ENCODE measurements at regions not wholly inside any gene's neighbourhood (a gene's known extent, or its start where the extent isn't known, plus 50 kb on each side); places are given as distances from the start of the nearest gene placed in this dataset.

DNA sequence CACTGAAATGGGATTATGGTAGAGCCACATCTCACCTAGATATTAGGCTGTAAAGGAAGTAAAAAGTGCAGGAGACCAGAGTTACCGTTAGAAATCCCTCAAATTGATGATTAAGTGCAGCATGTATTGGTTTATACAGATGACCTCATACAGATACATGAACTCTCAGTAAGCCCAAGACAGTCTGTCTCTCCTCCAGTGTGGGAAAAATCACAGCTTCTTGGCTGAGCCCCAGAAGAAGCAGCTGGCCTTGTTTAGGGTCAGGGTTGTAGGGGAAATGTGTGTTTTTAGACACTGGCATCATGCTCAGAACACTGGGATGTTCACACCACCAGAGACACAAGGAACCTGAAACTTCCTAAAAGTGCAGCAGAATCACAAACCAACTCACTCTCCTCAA is 135.9 kb downstream of the KATNIP start:
- DNase-seq (ENCODE audit: low spot score): no peak

DNA sequence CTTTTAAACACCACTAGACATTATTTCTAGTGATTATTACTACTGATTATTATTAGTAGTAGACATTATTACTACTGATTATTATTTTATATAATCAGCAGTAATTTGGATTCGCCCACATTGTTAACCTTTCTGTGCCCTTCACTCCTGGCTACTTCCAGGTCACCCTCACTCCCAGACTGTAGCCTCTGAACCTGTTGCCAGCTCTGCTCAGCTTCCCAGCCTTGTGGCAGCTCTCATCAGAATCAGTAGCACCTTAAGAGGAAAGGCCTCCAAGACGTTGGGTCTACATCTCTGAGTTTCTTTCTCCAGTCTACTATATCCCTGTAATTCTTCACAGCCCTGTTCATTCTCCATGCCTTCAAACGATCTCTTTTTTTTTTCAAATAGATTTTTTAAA is 137.0 kb downstream of the KATNIP start:
- no peak for DNase-seq (ENCODE audit: low spot score)

DNA sequence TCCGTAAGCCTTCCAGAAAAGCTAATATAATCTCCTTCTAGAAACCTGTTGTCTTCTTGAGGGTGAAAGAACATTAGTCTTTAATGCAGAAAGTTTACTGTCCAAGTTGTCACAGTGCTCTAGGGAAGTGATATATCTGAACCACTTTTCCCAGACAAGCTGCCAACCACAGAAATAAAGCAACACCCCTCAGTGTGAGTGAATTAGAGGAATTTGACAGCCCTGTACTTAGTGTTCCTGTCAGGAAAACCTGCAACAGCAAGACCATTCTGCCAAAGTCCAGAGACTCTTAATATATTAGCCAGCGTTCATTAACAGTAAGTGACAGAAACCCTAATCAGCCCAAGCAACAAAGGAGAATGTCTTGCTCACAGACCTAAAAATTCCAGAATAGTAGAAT is 137.7 kb downstream of the KATNIP start:
- DNase-seq (ENCODE audit: low spot score): no peak

DNA sequence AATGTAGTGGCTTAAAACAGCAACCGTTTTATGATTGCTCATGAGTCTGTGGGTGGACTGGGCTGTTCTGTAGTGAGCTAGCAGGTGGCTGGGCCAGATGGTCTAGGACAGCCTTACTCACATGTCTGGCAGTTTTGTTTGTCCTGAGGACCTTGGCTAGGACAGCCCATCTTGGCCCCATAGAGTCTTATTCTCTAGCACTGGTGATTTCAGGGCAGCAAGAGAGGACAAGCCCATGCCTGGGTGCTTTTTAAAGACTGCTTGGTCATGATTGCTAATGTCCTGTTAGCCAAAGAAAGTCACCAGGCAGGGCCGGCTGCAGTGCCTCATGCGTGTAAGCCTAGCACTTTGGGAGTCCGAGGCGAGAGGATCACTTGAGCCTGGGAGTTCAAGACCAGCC is 139.8 kb downstream of the KATNIP start:
- DNase-seq (ENCODE audit: low spot score): no peak

DNA sequence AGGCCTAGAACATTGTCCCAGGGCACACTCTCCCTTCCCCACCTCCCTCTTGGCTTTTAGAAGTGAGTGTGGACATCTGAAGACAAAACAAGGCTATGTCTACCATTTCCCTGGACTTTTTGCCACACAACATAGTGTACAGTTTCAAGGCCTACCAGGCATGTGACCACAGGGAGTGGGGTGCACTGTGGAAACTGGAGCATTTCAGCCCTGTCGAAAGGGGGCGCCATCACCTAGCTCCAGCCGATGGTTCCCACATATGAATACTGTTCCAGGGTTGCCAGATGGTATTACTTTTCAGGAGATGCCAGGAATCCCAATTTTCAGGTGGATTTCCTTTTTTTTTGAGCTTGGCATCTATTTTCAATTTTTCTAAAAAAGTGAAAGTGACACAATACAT is 140.7 kb downstream of the KATNIP start:
- peak; percentile 51 for DNase-seq (ENCODE audit: low spot score)

DNA sequence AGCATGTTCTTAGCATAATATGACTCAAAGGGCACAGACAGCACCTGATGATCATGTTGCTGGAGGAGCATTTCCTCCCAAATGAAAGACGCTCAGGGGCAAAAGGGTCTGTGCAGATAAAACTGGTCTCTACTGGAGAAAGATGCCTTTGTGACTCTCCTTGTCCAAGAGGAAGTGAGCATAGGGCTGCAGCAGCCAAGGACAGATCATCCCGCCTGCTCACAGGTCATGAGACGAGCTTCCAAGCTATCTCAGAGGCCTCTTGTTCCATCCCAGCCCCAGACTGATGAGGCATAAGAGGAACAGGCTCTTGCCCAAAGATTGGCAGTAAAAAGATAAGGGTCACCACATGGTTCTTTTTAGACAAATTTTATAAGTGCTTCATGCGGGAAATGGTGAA is 141.8 kb downstream of the KATNIP start:
- DNase-seq (ENCODE audit: low spot score): no peak

DNA sequence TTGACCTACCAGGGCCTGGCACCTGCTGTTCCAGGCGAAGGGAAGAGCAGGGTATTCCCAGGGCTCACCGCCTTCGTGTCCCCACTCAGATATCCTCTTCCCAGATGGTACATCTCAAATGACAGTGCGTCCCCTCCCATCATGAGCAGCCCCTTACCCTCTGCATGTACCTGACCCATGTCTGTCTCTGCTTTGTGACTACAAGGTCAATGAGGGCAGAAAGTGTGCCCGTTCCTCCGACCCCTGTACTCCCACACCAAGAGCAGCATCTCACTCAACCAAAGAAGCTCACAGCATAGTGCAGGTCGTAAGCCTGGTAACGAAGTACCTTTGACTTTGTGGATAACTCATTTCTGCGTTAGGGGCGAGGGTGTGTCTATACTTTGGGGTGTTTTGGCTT is 142.6 kb downstream of the KATNIP start:
- no peak for DNase-seq (ENCODE audit: low spot score)

DNA sequence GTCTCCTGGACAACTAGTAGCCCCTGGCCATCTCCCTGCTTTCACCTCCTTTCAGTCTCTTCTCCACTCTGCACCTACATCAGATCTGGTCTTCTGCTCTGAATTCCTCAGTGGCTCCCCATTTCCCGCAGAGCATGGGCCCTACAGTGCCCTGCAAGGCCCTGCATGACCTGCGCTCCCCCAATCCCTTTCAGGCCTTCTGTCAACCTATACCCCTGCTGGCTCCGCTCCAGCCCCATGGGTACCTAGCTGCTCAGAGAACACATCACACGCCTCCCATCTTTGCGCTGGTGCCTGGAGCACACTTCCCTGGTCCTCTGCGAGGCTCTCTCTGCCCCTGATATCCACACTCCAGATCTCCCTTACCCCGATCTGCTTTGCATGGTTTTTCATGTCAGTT is 145.2 kb downstream of the KATNIP start:
- no peak for DNase-seq (ENCODE audit: low spot score)

DNA sequence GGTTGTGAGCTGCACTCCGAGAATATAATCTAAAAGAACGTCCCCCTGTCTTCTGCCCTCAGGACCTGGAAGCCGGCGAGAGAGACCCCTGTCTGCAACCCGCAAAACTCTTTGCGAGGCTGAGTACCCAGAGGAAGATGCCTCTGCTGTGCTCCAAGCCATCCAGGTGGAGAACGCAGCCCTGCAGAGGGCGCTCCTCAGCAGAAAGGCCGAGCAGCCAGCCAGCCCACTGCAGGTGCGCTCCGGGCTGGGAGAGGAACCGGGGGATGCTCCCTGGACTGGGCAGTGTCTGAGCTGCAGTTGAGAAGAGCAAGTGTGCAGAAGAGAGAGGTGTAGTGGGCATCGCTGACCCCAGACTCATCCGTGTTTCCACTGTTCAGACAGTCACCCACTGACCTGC is 148.3 kb downstream of the KATNIP start:
- DNase-seq (ENCODE audit: low spot score): peak; percentile 80

DNA sequence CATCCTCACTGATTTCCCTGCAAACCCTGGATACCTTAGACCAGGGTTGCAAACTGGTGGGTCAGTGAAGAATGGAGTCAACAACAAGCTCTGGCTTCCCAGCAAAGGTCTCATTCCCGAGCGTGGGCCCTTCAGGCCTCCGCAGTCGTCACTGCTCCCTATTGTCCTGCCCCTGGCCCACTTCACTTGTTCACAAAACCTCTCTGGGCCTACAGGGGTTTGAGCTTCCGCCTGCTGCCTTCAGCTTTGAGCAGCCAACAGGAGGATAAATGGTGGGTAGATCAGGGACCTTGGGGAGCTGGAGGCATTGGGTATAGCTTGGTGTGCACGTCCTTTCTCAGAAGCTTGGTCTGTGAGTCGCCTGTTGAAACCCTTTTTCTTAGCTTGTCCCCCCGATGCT is 148.8 kb downstream of the KATNIP start:
- DNase-seq (ENCODE audit: low spot score): no peak

DNA sequence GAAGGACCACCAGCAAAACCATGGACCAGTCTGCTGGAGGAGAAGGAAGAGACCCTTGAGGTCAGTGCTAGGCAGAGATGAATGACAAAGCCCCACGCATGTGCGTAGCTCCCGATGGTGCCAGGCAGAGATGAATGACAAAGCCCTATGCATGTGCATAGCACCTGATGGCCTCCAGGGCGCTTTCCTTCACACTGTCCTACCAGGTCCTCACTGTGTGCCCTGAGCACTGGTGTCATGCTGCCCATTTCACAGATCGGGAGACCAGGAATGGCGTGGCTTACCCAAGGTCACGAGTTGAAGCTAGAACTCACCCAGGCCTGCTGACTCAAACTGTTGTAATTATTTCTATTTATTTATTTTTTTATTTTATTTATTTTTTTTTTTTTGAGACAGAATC is 149.6 kb downstream of the KATNIP start:
- DNase-seq (ENCODE audit: low spot score): no peak

DNA sequence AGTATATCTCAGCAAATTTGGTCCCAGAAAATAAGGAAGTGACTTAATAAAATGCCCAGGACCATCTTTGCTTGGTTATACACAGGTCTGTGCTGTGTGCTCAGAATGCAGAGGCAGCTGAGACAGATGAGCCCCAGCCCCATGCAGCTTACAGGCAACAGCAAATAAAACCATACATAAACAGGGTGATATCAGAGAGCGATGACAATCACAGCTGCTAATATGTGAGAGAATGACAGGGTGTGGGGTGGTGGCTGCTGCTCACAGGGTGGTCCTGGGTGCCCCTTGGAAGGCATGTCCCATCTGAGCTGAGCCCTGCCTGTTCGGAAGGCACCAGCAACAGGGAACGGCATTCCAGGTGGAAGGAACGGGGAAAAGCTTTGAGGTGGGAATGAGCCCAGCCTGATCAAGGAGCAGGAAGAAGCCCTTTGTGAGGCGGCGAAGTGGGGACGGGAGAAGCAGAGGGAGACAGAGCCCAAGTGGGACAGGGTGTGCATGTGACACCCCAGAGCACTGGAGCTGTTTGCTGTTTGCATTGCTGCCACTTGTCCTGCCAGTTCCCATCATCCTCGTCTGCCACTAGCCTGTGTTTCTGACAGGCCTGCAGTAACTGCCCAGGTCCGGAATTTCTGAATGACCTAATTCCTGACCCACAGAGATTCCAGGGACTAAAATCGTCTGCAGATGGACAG is 150.5 kb downstream of the KATNIP start:
- no peak for DNase-seq (ENCODE audit: low spot score)

DNA sequence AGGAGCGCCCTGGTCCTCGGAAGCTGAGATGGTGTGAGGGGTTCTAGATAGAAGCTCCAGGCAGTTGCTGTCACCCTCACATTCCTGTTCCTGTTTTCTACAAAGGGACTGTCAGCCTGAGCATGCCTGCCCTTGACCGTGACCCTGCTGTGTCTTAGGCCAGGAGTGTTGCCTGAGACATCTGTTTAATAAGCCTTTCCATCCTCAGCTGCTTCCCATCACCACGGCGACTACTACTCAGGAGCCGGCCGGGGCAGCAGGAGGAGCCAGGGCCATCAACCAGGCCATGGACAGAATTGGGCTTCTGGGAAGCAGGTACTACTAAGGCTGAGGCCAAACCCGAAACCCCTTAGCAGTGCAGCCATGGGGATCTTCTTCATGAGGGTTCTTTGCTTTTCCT is 151.4 kb downstream of the KATNIP start:
- DNase-seq (ENCODE audit: low spot score): no peak

DNA sequence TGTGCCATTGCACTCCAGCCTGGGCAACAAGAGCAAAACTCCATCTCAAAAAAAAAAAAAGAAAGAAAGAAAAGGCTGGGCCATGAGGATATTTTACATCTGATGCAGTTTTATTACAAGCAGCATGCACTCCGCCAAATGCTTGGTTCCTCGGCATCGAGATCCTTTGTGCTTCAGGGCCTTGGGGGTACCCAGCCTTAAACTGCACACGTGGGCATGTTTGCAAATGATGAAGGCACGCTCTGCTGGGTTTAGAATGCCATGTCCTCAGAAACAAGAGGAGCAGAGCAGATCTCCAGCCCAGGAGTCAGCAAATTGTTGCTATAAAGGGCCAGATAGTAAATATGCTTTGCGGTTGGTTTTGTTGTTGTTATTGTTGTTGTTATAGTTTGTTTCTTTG is 153.2 kb downstream of the KATNIP start:
- no peak for DNase-seq (ENCODE audit: low spot score)

DNA sequence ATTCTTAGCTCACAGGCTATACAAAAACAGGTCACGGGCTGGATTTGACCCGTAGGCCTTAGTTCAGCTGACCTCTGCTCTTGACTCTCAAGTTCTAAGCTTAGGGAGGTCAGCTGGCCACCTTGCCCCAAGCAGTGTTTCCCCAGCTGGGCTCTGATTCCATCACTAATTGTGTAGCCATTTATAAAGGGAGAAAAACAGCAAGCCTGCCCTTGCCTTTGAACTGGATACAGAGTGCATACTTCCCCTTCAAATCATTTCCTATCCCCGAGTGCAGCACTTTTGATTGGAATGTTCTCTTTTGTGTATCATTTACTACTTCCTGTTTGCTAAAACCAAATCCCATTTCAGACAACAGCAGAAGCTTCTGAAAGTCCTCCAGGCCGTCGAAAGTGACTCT is 153.6 kb downstream of the KATNIP start:
- no peak for DNase-seq (ENCODE audit: low spot score)

DNA sequence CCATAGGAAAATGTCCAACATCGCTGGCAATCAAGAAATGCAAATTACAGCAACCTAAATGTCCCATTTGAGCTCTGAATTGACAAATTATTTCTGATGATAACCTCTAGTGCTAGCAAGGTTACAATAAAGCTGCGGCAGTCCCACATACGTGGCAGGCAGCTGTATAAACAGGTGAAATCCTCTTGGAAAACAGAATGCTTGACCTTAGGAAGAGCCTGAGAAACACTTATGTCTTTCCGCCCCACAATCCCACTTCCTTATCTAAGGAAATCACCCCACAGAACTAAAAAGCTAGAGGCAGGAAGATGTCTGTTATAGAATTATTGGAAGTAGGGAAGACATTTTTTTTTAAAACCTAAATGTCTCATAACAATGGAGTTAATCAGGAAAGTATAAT is 154.3 kb downstream of the KATNIP start:
- no peak for DNase-seq (ENCODE audit: low spot score)

DNA sequence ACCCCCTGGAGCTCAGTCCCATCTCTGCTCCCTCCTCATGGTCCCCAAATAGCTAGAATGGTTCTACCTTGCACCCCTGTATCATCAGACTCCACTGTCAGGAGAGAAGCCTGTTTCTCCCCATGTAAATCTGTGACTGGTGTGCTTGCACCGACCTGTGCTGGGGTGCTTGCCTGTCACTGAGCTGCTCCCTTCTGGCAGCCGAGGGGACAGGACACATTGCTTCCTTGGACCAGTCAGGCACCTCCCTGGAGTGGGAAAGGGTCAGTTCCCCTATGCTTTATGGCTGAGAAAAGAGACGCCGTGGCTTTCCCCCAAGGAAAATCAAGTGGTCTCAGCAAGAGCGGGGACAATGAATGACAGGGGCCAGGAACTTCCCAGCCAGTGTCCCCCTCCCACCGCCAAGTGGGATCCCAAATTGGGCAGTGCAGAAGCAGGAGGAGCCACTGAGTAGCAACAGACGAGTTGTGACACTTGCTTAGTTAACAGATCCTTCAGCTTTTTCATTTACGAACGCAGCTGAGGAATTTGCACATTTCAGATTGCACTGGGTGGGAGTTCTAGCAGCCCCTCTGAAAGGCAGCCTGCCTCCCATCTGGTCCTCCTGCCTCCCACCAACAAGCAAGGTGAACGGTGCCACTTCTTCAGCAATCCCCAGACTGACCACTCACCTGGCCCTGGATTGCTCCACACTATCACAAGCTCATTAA is 156.4 kb downstream of the KATNIP start:
- DNase-seq (ENCODE audit: low spot score): no peak

DNA sequence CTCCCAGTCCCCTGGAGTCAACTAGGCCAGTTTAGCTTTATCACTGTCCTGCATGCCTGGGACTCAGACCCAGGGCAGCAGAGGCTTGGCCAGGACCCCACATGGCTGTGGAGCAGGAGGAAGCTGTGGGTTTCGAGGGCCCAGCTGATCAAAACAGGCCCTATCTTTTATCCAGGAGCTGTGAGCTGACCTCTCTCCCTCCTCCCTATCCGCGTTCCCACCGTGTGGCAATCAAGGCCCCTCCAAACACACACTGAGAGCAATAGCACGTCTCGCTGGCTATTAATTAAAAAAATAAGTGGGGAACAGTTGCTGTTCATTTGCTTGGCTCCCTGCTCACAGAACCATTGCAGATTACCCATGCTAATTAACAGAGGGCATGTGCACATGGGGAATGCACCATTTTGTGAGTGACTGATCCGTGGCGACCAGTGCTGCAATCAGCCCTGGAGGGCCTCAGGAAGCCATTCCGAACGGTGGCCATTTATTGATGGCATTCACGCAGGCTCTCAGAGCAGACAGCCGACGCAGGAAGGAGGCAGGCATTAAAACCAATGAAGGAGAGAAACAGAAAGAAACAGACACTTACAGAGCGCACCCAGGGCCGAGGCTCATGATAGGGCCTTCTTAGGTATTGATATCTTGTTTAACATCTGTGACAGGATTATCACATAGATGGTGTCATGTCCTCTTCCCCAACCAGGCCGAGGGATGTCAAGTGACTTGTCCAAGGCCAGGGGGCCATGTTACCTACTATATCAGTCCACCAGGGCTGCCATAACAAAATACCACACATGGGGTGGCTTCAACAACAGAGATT is 157.1 kb downstream of the KATNIP start:
- DNase-seq (ENCODE audit: low spot score): no peak

DNA sequence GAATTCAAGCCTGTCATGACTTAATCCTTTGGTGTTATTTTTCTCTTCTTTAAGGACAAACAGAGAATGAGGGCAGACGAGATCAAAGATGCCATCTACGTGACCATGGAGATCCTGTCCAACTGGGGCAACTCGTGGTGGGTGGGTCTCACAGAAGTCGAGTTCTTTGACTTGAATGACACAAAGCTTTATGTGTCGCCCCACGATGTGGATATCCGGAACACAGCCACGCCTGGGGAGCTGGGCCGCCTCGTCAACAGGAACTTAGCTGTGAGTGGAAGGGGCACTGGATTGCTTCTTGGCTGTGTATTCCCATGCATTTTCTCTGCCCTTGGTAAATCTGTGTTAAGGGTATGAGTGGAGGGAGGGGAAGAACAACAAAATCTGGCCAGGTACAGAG is 158.7 kb downstream of the KATNIP start:
- no peak for DNase-seq (ENCODE audit: low spot score)

DNA sequence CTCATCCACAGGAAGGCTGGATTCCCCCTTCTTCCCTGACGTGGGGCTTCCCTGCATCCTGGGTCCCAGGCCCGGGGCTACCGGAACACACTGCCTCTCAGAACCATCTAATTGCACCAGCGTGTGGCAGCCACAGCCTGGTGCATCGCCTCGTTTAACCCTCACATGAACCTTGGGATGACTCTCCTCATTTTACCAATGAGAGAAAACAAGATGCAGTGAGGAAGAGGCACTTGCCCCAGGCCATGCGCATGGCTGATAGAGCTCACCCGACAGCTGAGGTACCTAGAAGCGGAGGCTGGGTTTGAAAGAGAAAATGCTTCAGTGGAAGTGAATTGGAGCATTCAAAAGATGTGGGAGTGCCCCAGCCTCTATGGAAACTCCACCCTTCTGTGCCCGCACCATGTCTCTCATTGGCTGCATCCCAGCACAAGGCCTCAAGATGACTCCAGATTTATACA is 162.3 kb downstream of the KATNIP start:
- DNase-seq (ENCODE audit: low spot score): no peak

DNA sequence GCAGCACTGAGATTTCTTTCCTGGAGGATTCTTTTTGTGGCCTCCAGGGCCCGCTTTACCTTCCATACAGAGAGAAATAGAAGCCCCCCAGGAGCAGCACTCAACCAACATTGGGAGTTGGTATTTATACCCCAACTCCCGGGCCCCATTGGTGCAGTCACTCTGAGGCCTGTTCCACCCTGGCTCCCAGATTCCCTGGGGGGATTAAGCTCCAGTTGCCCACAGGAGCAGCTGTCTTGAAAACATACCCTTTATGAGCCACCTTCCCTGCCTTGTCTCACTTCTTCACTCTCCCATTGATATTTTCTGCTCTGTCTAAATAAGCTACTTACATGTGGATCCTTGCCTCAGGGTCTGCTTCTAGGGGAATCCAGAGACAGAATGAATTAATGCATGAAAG is 167.8 kb downstream of the KATNIP start:
- no peak for DNase-seq (ENCODE audit: low spot score)

DNA sequence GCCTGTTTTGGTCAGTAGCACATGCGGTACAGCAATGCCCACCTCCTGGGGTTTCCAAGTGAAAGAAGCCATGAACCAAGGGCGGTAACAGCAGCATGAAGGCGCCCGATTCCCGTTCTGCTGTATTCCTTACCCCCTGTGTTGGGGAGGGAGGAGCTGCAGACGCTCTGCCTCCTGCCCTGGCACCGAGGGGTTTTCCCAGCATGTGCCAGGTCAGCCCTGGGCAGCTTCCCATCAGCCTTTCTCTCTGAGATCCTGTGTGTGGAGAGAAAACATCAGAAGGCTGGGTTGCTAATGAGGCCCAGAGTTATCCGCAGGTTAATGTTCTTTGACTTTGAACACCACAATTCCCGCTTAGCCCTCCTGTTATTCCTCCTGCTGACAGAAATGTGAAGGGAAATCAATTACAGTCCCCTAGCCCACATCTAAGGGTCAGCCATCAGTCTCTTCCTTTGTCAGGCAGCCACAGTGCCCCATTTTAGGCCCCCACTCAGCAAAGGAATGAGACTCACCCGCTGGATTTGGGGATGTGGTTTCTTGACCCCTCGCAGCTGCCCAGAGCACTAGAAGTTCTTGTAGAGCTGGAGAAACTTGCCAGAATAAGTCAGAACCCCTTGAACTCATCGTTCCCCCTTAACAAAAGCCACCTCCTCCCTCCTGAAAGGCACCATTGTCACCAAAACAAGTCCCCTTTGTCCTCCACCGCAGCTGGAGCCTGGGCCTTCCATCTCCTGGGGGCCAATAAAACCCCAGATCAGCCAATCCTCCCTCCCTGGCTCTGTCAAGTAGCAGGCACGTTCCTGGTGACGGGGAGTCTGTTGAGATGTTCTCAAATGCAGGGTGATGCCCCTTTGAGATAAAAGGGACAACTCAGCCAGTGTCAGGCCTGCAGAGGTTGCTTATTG is 168.5 kb downstream of the KATNIP start:
- peak; percentile 64 for DNase-seq (ENCODE audit: low spot score)

Measured in ecto neural progenitor cell (in vitro differentiated cells).